Hepatic stellate cell (primary cell): ENCODE measurements at regions not wholly inside any gene's neighbourhood (a gene's known extent, or its start where the extent isn't known, plus 50 kb on each side); places are given as distances from the start of the nearest gene placed in this dataset.
"Not testable (repeated sequence)": the region's sequence is repeated elsewhere in the genome, so short reads cannot be mapped to it uniquely, and the experiment has no call there.

Experiments used
- DNase-seq: peaks from one replicate; pipeline ENCODE4 v3.0.0; 2011; ENCODE audit warnings: low spot score

DNA sequence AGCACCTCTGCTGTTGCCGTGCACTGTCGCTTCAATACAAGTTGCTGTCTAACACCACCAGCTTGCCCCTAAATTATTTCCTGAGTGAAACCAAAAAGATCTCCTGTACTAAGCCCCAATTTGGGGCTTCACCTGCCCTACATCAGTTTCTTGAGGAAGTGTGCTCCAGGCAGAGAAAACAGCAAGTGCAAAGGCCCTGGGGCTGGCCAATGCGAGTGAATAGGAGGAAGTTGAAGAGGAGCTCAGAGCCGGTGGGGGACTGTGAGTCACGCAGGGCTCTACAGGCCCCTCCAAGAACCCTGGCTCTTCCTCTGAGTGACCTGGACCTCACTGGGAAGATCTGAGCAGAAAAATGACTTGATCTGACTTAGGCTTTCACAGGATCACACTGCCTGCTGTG lies 117.2 kb downstream of the IPO8 start:
- DNase-seq = no peak

DNA sequence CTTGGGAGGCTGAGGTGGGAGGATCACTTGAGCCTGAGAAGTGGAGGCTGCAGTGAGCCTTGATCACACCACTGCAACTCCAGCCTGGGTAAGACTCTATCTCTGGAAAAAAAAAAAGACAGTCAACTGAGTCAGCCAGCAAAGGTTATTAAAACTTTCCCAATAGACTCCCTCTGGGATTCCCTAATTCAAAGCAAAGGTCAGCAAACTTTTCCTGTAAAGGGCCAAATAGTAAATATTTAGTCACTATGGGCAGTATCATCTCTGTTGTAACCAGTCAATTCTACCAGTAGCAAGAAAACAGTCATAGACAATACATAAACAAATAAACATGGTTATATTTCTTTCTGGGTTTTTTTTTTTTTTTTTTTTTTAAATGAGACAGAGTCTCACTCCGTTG lies 122.5 kb downstream of the IPO8 start:
- no peak for DNase-seq

DNA sequence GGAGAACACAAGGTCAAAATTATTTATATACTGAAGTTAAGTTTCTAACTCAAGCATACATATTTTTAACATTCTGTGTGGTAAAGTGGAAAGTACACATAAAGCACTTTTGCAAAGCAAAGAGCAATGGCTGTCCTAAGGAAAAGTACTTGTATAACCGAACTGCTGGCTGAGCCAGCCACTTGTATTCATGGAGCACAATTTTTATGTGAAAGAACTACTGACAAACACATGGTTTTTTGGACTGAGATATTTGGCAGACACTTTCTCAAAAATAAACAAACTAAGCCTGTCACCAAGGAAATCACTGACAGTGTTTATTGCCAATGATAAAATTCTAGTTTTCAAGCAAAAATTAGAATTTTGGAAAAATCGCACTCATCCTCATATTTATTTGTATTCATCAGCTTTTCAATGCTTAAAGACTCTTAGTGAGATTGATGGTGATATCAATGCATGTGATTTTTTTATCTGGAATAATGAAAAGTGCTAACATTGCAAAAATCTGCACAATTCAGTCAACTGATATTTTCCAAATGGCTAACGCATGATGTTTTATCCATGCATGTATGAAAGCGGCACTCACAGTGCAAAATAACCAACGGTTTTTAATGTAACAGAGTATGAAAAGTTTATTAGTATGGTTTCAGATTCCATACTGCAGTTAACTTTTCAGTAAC lies 125.3 kb downstream of the IPO8 start:
- DNase-seq = no peak

DNA sequence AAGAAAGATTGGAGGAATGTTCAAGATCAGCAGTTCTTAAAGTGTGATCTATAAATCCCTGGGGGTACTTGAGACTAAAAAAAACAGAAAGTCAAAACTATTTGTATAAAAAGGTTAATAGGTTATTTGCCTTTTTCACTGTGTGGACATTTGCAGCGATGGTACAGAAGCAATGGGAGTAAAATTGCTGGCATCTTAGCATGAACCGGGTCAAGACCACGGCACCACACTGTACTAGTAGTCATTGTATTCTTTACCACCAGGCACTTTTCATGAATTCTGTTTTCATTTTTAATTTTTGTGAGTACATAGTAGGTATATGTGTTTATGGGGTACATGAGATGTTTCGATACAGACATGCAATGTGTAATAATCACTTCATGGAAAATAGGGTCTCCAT lies 126.2 kb downstream of the IPO8 start:
- no peak for DNase-seq

DNA sequence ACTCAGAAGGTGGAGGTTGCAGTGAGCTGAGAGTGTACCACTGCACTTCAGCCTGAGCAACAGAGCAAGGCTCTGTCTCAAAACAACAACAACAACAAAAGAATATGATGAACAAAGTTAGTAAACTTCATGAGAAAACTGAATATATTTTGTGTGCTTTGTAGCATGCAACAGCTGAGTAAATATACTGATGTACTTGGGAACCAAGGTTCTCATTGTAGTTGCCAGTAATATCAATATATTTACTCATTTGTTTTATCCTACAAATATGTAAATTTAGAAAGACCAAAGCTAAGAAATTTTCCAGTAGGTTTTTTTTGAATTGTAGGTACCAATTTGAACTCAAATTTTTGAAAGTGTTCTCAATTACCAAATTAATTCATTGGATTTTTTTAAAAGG lies 127.2 kb downstream of the IPO8 start:
- DNase-seq = no peak

DNA sequence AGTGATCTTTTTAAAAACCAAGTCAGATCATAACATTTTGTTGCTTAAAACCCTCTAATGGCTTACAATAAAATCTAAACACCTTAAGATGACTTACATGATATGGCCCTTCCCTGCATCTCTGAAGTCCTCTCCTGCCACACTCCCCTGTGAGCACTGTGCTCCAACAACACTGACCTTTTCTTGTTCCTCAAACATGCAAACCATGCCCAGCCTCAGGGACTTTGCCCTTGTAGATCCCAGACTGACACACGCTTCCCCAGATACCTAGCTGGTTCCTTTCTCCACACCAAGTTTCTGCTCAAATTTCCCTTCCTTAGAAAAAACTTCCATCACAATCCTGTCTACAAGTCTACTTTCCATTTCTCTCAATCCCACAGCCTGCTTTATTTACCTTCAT lies 128.6 kb downstream of the IPO8 start:
- DNase-seq = no peak

DNA sequence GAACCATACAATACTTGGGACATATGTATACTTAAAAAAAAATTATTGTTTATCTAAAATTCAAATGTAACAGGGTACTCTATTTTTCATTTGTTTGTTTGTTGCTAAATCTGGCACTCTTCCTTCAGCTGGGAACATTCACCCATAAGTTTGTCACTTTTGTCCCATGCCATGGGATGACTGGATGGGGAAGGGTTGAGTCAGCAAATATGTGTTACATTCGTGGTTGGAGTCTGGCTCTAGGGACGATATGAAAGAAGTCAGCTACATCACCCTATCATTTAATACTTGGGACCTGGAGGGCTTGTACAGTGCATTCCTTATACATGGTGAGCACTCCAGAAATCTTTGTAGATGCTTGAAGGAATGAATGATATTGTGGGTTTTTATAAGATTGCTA lies 131.3 kb downstream of the IPO8 start:
- no peak for DNase-seq

DNA sequence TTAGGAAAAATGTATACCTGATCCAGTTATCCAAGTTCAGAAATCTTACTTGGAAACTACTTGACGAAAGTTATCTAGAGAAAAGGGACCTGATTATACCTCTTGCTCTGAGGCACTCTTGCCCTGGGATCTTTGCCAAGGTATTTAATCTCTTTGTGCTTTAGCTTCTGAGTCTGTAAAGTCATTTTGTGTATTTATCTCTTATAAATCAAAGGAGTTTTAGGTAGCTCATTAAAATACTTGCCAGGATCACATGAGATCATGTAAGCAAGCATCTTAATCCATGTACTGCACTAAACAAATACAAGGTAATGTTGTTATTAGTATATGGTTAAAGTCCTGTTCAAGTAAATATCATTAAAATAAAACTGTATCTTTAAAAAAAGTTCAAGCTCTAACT lies 147.5 kb downstream of the IPO8 start:
- no peak for DNase-seq

DNA sequence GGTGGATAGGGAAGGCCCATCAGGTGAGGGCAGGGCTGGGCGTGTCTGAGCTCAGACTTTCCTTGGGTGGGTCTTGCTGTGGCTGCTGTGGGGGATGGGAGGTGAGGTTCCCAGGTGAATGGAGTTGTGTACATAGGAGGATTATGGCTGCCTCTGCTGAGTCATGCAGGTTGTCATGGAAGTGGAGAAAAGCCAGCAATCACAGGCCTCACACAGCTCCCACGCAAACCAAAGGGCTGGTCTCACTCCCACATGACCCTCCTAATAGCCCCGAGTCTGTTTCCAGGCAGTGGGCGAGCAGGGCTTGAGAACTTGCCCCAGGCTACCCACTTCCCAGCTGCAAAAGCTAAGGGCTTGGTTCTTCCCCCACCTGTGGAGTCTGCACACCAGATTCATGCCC lies 149.5 kb downstream of the IPO8 start:
- no peak for DNase-seq

DNA sequence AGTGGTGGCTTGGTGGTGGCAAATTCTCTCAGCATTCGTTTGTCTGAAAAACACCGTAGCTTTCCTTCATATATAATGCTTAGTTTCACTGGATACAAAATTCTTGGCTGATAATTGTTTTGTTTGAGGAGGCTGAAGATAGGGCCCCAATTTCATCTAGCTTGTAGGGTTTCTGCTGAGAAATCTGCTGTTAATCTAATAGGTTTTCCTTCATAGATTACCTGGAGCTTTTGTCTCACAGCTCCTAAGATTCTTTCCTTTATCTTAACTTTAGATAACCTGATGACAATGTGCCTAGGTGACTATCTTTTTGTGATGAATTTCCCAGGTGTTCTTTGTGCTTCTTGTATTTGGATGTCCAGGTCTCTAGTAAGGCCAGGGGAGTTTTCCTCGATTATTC lies 151.0 kb downstream of the IPO8 start:
- not testable (repeated sequence) for DNase-seq

DNA sequence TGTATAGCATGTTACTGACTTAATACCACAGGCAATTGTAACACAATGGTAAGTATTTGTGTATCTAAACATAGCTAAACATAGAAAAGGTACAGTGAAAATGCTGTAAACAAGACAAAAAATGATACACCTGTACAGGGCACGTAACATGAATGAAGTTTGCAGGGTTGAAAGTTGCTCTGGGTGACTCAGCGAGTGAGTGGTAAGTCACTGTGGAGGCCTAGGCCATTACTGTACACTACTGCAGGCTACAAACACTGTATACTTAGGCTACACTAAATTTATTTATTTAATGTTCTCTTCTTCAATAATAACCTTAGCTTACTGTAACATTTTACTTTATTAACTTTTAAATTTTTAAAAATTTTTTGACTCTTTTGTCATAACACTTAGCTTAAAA lies 158.4 kb downstream of the IPO8 start:
- no peak for DNase-seq

DNA sequence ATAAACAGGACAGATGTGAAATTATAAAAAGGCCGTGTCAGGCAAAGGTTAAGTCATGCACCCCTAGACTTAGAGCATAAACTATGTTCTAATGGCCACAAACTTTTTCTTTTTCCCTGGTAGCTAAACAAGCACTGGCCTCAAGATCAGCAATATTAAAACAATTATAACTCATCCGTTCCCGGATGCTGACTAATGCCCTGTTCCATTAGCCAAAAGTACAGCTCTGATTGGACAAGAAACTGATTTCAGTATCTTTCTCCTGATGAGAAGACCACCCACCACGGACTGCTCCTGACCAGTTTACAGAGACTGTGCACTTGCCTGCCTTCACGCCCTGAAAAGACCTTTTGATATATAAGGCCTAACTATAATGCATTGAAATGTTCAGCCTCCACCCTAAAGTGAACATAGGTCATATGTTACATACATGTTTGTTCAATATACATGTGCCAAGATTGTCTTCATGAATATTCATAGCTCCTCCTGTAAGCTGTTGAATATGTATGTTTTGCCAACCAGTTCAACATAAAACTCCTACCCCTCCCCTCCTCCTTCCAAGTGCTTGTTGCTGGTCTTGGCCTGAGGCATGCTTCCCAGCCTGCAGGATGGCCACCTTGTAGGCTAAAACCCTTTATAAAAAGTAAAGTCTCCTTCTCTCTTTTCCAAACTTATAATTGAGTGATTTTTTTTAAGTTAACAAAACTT lies 162.0 kb downstream of the IPO8 start:
- no peak for DNase-seq

DNA sequence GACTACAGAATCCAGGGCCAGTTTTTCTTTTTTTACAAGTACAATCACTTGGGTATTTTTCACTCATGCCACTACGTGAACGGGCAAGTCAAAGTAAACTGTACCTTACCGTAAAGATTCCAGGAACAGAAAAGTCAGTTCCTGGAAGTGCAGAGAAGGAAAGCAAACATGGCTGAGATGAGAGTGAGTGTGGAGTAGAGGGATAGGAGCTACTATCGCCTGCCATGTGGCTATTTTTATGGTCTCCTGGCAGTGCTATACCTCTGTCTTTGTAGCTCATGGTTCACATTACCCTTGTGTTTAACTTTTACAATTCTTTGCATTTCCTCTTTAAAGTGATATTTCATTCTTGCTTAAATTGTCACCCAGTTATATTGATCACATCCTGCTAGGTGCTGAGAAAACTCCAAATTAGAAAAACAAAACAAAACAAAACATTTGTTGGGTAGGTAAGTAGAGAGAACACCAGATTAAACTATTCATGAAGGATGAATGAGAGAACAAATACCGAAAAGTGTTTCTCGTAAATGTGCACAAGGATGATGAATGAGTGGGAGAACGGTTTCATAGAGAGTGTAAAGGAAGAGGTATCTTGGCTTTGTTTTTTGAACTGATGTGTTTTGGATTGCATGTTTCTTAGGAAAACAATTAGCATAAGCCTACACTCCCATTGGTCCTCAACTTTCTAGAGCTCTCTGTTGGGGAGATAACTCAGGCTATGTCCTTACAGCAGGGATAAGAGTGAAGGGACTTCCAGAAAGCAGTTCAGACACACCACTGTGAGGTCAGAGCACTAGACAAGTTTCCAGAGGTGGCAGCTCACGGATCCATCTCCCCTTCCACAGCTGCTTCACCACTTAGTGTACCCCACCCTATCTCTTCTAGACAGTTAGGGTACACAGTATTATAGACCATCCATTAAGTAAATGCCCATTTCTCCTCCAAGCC lies 163.7 kb downstream of the IPO8 start:
- no peak for DNase-seq

DNA sequence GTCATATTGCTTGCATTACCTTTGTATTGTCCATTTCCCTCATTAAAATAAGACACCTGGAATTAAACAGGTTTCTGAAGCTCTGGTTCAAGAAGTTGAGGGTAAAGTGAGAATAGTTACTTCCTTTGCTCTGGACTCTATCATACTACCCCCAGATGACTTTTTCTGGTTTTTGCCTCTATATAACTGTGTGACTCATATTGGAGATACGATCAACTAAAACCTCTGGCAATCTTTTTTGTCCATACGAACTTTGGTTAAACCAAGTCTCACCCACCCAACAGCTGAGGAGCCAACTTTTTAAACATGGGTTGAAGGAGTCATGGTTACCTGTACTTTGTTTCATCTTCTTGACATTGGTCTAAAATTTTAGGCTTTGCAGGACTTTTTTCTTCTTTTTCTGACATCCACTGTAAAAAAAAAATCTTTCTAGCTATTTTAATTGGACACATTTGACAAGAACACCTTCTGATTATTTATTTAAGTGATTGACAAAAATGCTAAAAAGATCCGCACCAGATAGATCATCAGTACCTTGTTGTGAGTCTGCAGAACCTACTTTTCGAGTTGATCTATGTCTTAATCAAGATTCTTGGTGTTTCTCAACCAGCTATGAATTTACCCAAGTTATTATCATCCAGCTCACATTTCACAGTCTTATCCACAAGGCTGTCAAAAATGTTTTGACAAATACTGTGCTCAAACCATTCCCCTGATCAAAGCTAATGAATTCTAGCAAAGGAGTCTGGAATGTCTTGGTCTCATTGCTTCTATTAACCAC lies 166.0 kb downstream of the IPO8 start:
- DNase-seq = no peak

DNA sequence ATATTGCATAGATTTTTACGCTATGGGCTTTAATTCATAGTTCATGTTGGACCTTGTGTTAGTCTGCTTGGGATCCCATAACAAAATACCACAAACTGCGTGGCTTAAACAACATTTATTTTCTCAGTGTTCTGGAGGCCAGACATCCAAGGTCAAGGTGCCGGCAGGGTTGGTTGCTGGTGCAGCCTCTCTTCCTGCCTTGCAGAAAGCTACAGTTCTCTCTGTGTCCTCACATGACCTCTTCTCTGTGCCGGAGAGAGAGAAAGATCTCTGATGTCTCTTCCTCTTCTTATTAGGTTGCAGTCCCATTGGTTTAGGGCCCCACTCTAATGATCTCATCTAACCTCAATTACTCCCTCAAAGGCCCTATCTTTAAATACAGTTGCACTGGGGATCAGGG lies 170.5 kb downstream of the IPO8 start:
- no peak for DNase-seq

DNA sequence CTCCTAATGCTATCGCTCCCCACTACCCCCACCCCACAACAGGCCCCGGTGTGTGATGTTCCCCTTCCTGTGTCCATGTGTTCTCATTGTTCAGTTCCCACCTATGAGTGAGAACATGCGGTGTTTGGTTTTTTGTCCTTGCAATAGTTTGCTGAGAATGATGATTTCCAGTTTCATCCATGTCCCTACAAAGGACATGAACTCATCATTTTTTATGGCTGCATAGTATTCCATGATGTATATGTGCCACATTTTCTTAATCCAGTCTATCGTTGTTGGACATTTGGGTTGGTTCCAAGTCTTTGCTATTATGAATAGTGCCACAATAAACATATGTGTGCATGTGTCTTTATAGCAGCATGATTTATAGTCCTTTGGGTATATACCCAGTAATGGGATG lies 175.4 kb downstream of the IPO8 start:
- not testable (repeated sequence) for DNase-seq

DNA sequence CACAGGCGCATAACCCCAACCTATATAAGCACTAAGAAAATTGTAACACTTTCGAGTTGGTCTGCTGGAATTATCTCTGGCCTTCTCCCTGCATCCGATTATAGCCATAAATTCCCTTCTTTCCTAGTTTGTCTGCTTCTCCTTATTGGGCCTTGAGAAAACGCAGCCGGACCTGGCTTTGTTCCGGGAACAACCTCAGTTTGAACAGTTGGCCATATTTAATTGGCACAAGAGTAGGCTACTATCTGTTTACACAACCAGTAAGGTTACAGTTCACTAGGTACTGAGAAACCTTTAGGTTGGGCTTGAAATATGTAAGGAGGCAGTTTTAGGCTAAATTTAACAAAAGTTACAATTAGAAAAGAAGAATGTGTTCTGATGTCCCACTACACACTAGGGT lies 176.1 kb downstream of the IPO8 start:
- no peak for DNase-seq

DNA sequence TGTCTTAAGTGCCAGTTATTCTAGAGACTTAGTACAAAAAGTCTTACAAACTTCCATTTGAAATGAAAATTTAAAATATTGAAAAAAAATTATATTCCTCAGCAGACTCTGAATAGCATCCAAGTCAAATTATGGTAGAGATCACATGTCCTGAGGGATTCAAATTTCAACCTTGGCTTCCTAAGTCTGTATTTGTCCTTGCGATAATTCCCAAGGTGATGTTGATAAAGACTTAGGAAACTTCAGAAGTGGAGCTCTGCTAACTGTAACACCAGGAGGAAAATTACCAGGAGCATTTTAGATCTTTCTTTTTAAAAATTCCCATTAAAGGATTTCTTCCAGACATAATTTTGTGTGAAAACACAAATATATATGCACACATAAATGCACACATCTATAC lies 178.3 kb downstream of the IPO8 start:
- no peak for DNase-seq

DNA sequence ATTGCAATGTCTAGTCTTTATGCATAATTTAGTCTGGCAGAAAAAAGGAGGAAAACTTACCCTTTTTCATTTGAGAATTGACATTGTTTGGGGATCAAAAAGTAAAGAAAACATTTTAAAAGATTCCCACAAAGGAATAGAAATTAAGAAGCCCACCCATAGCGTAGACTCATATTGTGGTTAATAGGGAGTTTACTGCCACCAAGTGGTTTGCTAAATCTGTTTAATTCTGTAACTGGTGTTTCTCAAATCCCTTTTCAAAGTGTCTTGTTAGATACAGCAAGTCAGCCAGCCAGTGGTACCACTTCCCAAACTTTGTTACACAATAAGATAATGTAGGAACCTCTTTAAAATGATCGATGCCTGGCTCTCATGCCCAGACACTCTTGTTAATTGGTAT lies 180.3 kb downstream of the IPO8 start:
- DNase-seq = no peak

DNA sequence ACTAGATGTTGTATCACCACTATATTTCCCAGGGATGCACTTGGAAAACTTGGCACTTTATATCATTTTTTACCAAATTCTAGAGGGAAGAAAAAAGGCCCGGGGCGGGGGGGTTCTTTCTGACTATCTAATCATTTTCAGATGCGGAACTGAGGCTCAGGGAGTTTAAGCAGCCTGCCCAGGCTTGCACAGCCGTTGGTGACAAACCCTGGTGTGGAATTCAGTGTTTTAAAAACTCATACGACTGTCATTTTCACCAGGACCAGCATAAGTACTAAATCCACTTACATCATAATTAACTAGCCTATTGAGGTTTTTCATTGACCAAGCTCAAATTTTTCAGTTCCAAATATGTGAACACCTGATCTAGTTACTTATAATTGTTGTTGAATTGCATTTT lies 181.0 kb downstream of the IPO8 start:
- no peak for DNase-seq

DNA sequence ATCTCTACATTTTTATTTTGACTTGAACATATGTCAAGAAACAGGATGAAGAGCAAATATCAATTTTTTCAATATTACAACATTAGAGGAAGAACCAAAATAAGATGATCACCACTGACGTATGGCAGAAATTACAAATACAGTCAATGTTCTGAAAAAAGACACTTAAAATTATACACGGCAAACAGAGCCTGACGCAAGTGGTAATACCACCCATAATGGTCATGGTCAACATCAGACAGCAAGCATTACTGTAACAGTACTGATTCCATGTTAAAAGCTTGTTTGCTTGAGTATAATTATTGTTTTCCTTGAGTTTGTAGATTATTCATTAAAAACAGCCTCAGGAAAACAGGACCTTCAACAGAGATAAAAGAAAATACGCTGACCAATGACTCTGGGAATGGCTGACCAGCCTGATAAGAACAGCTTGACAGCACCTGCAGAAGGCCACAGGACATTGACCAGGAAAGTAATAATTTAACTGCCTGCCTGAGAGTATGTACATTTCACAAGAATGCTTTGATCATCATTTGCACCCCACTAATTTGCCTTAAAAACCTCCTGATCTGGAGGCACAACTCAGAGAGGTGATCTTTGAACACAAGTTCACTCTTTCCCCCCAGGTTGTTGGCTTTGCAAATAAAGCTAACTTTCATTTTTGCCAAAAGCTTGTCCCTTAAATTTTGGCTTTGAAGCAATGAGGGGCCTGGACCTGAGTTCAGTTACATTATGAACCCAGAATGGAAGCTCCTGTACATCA lies 187.3 kb downstream of the IPO8 start:
- DNase-seq = no peak
